BE2C (cell line): ENCODE measurements at regions not wholly inside any gene's neighbourhood (a gene's known extent, or its start where the extent isn't known, plus 50 kb on each side); places are given as distances from the start of the nearest gene placed in this dataset.

Source experiments
- DNase-seq: peaks from one replicate; pipeline ENCODE4 v3.0.0-alpha.2; 2020
- H3K27me3 ChIP-seq: fragments of 250-450 bp; sonication (Bioruptor Pico); 2 replicates; pipeline ENCODE4 v1.5.1; 2020; ENCODE audit warnings: mild to moderate bottlenecking
- H3K36me3 ChIP-seq: fragments of 250-450 bp; sonication (Bioruptor Pico); 2 replicates; pipeline ENCODE4 v1.5.1; 2020; ENCODE audit warnings: mild to moderate bottlenecking
- H3K4me1 ChIP-seq: fragments of 250-450 bp; sonication (Bioruptor Pico); 2 replicates; pipeline ENCODE4 v1.5.1; 2020
- H3K4me3 ChIP-seq: 2 replicates; pipeline ENCODE4 v1.5.1; 2011; ENCODE audit warnings: low read depth, low read length
- H3K9me3 ChIP-seq: fragments of 250-450 bp; sonication (Bioruptor Pico); 2 replicates; pipeline ENCODE4 v1.5.1; 2020
- TF ChIP-seq, protein P1 (sequence below): IDR thresholded peaks from 2 replicates; pipeline ENCODE4 v1.5.1; 2012; ENCODE audit warnings: mild to moderate bottlenecking, low read depth, low read length

DNA sequence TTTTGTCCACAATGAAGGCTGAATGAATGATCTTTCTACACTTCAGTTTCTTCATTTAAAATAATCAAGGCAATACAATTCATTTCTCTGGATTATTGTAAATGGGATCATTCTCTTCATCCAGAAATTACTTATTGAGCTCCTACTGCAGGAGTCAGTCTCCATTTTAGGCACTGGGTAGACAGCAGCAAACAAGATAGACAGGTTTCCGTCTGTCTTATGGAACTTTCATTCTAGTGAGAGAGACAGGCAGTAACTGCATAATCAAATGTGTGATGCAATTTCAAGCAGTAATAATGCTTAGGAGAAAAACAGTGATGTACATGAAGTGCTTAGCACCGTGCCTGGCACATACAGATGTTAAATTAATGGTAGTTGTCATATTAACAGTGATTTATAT, 118.9 kb downstream of the SUDS3 start:
- no peaks in the 10 kb centered on the region for H3K4me1 ChIP-seq
- H3K9me3 ChIP-seq: no peaks in the 10 kb centered on the region
- no peak overlapping the region for H3K4me3 ChIP-seq
- H3K27me3 ChIP-seq: no peaks in the 10 kb centered on the region
- no peak for DNase-seq
- TF ChIP-seq, protein P1, sequence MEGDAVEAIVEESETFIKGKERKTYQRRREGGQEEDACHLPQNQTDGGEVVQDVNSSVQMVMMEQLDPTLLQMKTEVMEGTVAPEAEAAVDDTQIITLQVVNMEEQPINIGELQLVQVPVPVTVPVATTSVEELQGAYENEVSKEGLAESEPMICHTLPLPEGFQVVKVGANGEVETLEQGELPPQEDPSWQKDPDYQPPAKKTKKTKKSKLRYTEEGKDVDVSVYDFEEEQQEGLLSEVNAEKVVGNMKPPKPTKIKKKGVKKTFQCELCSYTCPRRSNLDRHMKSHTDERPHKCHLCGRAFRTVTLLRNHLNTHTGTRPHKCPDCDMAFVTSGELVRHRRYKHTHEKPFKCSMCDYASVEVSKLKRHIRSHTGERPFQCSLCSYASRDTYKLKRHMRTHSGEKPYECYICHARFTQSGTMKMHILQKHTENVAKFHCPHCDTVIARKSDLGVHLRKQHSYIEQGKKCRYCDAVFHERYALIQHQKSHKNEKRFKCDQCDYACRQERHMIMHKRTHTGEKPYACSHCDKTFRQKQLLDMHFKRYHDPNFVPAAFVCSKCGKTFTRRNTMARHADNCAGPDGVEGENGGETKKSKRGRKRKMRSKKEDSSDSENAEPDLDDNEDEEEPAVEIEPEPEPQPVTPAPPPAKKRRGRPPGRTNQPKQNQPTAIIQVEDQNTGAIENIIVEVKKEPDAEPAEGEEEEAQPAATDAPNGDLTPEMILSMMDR: no peak
- H3K36me3 ChIP-seq: no peaks in the 10 kb centered on the region

DNA sequence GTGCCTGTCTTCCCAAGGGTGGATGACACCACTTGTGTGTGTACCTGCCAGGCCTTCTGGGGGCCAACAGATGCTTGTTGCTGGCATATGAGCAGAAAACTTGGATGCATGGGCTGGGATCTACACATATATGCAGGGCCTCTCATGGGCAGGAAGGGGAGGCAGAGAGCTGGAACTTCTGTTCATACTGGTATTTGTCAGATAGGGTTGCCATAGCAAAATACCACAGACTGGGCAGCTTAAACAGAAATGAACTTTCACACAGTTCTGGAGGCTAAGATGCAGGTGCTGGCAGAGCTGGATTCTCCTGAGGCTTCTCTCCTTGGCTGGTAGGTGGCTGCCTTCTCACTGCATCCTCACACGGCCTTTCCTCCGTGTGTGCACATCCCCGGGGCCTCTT, 121.8 kb downstream of the SUDS3 start:
- TF ChIP-seq, protein P1: no peak
- Histone ChIP-seq H3K9me3 (no peaks in the 10 kb centered on the region), H3K4me1 (no peaks in the 10 kb centered on the region), H3K36me3 (no peaks in the 10 kb centered on the region), H3K4me3 (no peak overlapping the region), H3K27me3 (no peaks in the 10 kb centered on the region)
- no peak for DNase-seq

DNA sequence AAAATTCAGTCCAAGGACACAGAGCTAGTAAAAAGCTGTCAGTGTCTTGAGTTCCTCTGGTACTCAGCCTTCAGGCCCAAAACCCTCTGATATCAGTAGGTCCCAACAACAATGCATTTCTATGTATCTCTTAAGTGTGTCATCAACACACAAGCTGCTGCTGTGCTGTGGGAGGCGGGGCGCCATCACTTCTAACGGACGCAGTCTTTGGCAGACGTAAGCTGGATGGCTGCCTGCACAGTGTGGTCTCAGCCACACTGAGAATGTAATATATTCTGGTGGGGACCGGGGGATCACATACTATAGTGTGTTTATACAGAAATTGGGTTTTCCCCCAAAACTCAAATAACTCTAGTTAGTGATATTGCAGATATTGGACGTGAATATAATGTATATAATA, 123.9 kb downstream of the SUDS3 start:
- TF ChIP-seq, protein P1: no peak
- Histone ChIP-seq H3K4me1 (no peaks in the 10 kb centered on the region), H3K4me3 (no peak overlapping the region), H3K9me3 (no peaks in the 10 kb centered on the region), H3K36me3 (no peaks in the 10 kb centered on the region), H3K27me3 (no peaks in the 10 kb centered on the region)
- DNase-seq: no peak

DNA sequence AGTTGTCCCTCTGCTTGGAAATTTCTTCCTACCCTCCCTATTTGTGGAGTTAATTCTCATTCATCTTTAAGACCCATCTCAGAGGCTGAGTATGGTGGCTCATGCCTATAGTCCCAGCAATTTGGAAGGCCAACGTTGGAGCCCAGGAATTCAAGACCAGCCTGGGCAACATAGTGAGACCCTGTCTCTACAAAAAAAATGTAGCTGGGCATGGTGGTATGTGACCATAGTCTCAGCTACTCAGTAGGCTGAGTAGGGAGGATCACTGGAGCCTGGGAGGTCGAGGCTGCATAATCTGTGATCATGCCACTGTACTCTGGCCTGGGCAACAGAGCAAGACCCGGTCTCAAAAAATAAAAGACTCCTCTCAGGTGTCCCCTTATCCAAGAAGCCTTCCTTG, 125.1 kb downstream of the SUDS3 start:
- Histone ChIP-seq H3K4me1 (no peaks in the 10 kb centered on the region), H3K27me3 (no peaks in the 10 kb centered on the region)

DNA sequence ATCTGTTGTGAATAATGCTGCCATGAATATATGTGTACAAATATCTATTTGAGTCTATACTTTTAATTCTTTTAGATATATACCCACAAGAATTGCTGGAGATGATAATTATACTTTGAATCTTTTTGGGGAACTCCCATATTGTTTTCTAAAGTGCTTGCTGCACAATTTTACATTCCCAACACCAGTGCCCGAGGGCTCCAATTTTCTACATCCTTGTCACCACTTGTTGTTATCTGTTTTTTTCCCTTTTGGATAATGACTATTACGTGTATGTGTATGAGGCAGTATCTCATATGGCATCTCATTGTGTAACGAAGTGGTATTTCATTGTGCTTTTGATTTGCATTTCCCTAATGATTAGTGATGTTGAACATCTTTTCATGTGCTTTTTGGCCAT, 127.1 kb downstream of the SUDS3 start:
- no peak for DNase-seq
- Histone ChIP-seq H3K27me3 (no peaks in the 10 kb centered on the region), H3K9me3 (no peaks in the 10 kb centered on the region), H3K4me3 (no peak overlapping the region), H3K4me1 (no peaks in the 10 kb centered on the region), H3K36me3 (no peaks in the 10 kb centered on the region)
- TF ChIP-seq, protein P1: no peak

More for the DNA sequence above, 125.1 kb downstream of the SUDS3 start:
- H3K9me3 ChIP-seq: no peaks in the 10 kb centered on the region
- no peak overlapping the region for H3K4me3 ChIP-seq
- TF ChIP-seq, protein P1: no peak
- no peak for DNase-seq
- no peaks in the 10 kb centered on the region for H3K36me3 ChIP-seq

DNA sequence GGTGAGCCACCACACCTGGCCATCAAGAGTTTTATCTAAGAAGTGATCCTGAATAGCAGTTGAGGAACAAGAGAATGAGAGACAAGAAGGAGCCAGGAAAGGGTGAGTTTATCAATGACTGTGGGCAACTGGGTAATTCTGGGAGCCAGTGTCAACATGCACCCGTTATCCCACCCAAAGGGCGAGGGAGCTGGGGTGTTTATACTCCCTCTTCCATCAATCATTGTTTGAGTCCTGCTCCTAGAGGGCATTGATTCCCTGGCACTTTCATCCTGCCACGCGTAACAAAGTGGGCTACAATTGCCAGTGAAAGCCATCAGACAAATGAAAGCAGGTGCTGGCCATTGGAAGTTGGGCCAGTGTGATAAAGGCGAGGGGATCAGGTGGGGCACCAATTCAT, 136.3 kb downstream of the SUDS3 start:
- Histone ChIP-seq H3K4me3 (no peak overlapping the region), H3K36me3 (no peaks in the 10 kb centered on the region), H3K9me3 (no peaks in the 10 kb centered on the region), H3K27me3 (no peaks in the 10 kb centered on the region), H3K4me1 (no peaks in the 10 kb centered on the region)
- TF ChIP-seq, protein P1: no peak
- no peak for DNase-seq
